B cell (primary cell): ENCODE measurements at regions not wholly inside any gene's neighbourhood (a gene's known extent, or its start where the extent isn't known, plus 50 kb on each side); places are given as distances from the start of the nearest gene placed in this dataset.
"Not testable (repeated sequence)": the region's sequence is repeated elsewhere in the genome, so short reads cannot be mapped to it uniquely, and the experiment has no call there.

Experiments
- ATAC-seq: fragments of 200-7000 bp; cut with Tn5 transposase; one replicate; pipeline ENCODE4 v1.10.0; 2021; ENCODE audit warnings: low read depth, mild to moderate bottlenecking, moderate number of reproducible peaks, moderate library complexity
- CTCF ChIA-PET: fragments of 350-600 bp; sonication (Branson Sonifier 250); formaldehyde crosslinking; loops from one replicate; lab custom pipeline; 2021; ENCODE audit warnings: antibody characterized with exemption, inconsistent platforms; lab: Charles Lee
- POLR2A ChIA-PET: fragments of 350-600 bp; sonication (Branson Sonifier 250); formaldehyde crosslinking; loops from one replicate; lab custom pipeline; 2021; ENCODE audit warnings: antibody characterized with exemption; lab: Charles Lee
- DNase-seq: peaks from one replicate; pipeline ENCODE4 v3.0.0; 2013
- H2AFZ ChIP-seq: 2 replicates; pipeline ENCODE4 v1.6.1; 2012; ENCODE audit warnings: mild to moderate bottlenecking, low read depth, low read length; ENCODE audit not compliant: insufficient read depth, poor library complexity, severe bottlenecking
- H3K27ac ChIP-seq, 2 donors: 1 replicate in 1 of 2; 2 replicates in 1 of 2; pipeline ENCODE4 v1.5.1; 2012 to 2013; ENCODE audit warnings: low read length in 2 of 2, mild to moderate bottlenecking in 2 of 2, moderate library complexity in 1 of 2
- H3K27me3 ChIP-seq, 4 experiments: fragments of 200-600 bp in 1 of 4; sonication (generic) in 1 of 4; replicated peaks in 1 of 4; 1 replicate in 2 of 4; 2 replicates in 2 of 4; pipeline versions ENCODE4 v1.6.1 to v1.7.0; 2013 to 2016; ENCODE audit warnings: low read length in 3 of 4, mild to moderate bottlenecking in 2 of 4, mixed read lengths in 1 of 4, moderate library complexity in 1 of 4; ENCODE audit not compliant: insufficient read depth in 4 of 4, control insufficient read depth in 3 of 4; ENCODE audit errors: control extremely low read depth in 1 of 4
- H3K36me3 ChIP-seq, 2 experiments: replicated peaks in 1 of 2; 1 replicate in 1 of 2; 2 replicates in 1 of 2; pipeline versions ENCODE4 v1.6.1 to v1.7.1; 2013; ENCODE audit warnings: low read length in 1 of 2; ENCODE audit not compliant: insufficient read depth in 2 of 2, control insufficient read depth in 1 of 2; ENCODE audit errors: control extremely low read depth in 1 of 2, extremely low read depth in 1 of 2
- H3K4me1 ChIP-seq, 2 donors: fragments of 200-600 bp in 1 of 2; sonication (generic) in 1 of 2; 1 replicate in 1 of 2; 2 replicates in 1 of 2; pipeline versions ENCODE4 v1.5.1 to v1.6.1; 2013 to 2017; ENCODE audit warnings: low read length in 2 of 2; ENCODE audit not compliant: control insufficient read depth in 2 of 2, insufficient read depth in 2 of 2
- H3K4me2 ChIP-seq: replicated peaks from 2 replicates; pipeline ENCODE3; 2012; ENCODE audit warnings: mild to moderate bottlenecking, low read depth, low read length; ENCODE audit not compliant: poor library complexity, severe bottlenecking
- H3K4me3 ChIP-seq, 5 experiments: fragments of 200-600 bp in 1 of 5; sonication (generic) in 1 of 5; 1 replicate in 3 of 5; 2 replicates in 2 of 5; pipeline versions ENCODE4 v1.5.1 to v1.7.0; 2011 to 2016; ENCODE audit warnings: low read length in 4 of 5, mild to moderate bottlenecking in 4 of 5, low read depth in 2 of 5, control low read depth in 1 of 5, moderate library complexity in 1 of 5; ENCODE audit not compliant: insufficient read depth in 1 of 5; ENCODE audit errors: control extremely low read depth in 1 of 5, extremely low read depth in 1 of 5
- H3K79me2 ChIP-seq: fragments of 200-600 bp; sonication (generic); one replicate; pipeline ENCODE4 v1.6.0; 2016; ENCODE audit warnings: low read length; ENCODE audit not compliant: control insufficient read depth, insufficient read depth
- H3K9ac ChIP-seq: fragments of 200-600 bp; sonication (generic); 2 replicates; pipeline ENCODE4 v1.6.1; 2017; ENCODE audit warnings: mild to moderate bottlenecking, low read length, moderate library complexity
- H3K9me3 ChIP-seq, 3 donors: one replicate each; pipeline versions ENCODE4 v1.6.1 to v1.7.1; 2013; ENCODE audit warnings: low read length in 2 of 3; ENCODE audit not compliant: control insufficient read depth in 2 of 3, insufficient read depth in 1 of 3; ENCODE audit errors: control extremely low read depth in 1 of 3
- H4K20me1 ChIP-seq: 2 replicates; pipeline ENCODE4 v1.6.0; 2012; ENCODE audit warnings: mild to moderate bottlenecking, low read length; ENCODE audit not compliant: insufficient read depth, control insufficient read depth, poor library complexity, severe bottlenecking
- H3K27ac Mint-ChIP-seq: one replicate; pipeline ENCODE4 v1.8.0; 2021; ENCODE audit warnings: mixed read lengths
- H3K27me3 Mint-ChIP-seq: one replicate; pipeline ENCODE4 v1.8.0; 2021; ENCODE audit warnings: mixed read lengths
- H3K4me1 Mint-ChIP-seq: one replicate; pipeline ENCODE4 v1.8.0; 2021; ENCODE audit warnings: mixed read lengths
- H3K4me3 Mint-ChIP-seq: one replicate; pipeline ENCODE4 v1.8.0; 2021; ENCODE audit warnings: mixed read lengths
- H3K9me3 Mint-ChIP-seq: one replicate; pipeline ENCODE4 v1.8.0; 2022; ENCODE audit warnings: mixed read lengths; ENCODE audit not compliant: insufficient read depth
- EZH2 ChIP-seq: IDR thresholded peaks from 2 replicates; pipeline ENCODE4 v1.6.1; 2012; ENCODE audit warnings: borderline replicate concordance, low read depth, mild to moderate bottlenecking, moderate library complexity, low read length; ENCODE audit not compliant: insufficient read depth, poor library complexity, severe bottlenecking
- WGBS: methylation state at CpG from one replicate; pipeline ENCODE4 v1.1.5; 2013; ENCODE audit warnings: missing lambda C conversion rate; ENCODE audit not compliant: insufficient coverage; 5-methylcytosine and 5-hydroxymethylcytosine counted together
- intact Hi-C: fragments of 100-400 bp; cut with micrococcal nuclease; formaldehyde crosslinking; loops from one replicate; pipeline ENCODE4 v1.10.0; 2022
- TF ChIP-seq, protein P1 (sequence below): fragments of 200-600 bp; IDR thresholded peaks from one replicate; pipeline ENCODE4 v1.8.0; 2022; ENCODE audit warnings: antibody characterized with exemption, mild to moderate bottlenecking

DNA sequence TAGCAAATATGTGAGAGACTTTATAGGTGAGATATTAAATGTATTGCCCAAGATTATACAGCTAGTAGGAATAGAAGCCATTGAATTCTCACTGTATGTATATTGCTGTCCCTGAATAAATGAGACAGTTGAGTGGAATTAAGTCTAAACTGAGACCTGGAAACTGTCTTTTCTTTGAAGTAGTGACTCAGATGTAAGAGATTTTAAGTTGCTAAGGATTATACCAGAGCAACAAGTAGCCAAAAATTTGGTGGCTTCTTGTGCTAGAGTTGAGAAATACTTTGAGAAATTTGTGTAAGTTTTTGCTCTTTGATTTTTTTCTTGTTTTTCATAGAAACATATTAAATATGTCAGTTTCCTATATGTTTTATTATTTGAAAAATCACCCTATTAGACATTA is 58.7 kb downstream of the TANC2 start:
- ChIA-PET POLR2A (no interaction called here), CTCF (no interaction called here)
- no peaks in the 10 kb centered on the region for H3K9me3 Mint-ChIP-seq
- no peak overlapping the region for H3K4me2 ChIP-seq
- H4K20me1 ChIP-seq = no peaks in the 10 kb centered on the region
- no peak overlapping the region for H3K4me3 ChIP-seq
- H3K4me3 Mint-ChIP-seq = no peak overlapping the region
- peaks cover 3% of the 10 kb centered on the region for H3K79me2 ChIP-seq
- no peak overlapping the region for H2AFZ ChIP-seq
- H3K9ac ChIP-seq = no peak overlapping the region
- DNase-seq = no peak
- H3K27me3 ChIP-seq = no peaks in the 10 kb centered on the region
- H3K27ac ChIP-seq = no peak overlapping the region
- peaks cover 4% of the 10 kb centered on the region for H3K27me3 Mint-ChIP-seq
- ATAC-seq = no peak
- intact Hi-C loops = no loop called here
- H3K4me1 ChIP-seq = no peaks in the 10 kb centered on the region
- TF ChIP-seq EZH2 = no peak
- TF ChIP-seq, protein P1, sequence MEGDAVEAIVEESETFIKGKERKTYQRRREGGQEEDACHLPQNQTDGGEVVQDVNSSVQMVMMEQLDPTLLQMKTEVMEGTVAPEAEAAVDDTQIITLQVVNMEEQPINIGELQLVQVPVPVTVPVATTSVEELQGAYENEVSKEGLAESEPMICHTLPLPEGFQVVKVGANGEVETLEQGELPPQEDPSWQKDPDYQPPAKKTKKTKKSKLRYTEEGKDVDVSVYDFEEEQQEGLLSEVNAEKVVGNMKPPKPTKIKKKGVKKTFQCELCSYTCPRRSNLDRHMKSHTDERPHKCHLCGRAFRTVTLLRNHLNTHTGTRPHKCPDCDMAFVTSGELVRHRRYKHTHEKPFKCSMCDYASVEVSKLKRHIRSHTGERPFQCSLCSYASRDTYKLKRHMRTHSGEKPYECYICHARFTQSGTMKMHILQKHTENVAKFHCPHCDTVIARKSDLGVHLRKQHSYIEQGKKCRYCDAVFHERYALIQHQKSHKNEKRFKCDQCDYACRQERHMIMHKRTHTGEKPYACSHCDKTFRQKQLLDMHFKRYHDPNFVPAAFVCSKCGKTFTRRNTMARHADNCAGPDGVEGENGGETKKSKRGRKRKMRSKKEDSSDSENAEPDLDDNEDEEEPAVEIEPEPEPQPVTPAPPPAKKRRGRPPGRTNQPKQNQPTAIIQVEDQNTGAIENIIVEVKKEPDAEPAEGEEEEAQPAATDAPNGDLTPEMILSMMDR = no peak
- H3K9me3 ChIP-seq = peaks cover 0 to 13% (median 0%) of the 10 kb centered on the region in 3 donors
- no peaks in the 10 kb centered on the region for H3K36me3 ChIP-seq
- H3K27ac Mint-ChIP-seq = no peak overlapping the region
- peaks cover 4% of the 10 kb centered on the region for H3K4me1 Mint-ChIP-seq

DNA sequence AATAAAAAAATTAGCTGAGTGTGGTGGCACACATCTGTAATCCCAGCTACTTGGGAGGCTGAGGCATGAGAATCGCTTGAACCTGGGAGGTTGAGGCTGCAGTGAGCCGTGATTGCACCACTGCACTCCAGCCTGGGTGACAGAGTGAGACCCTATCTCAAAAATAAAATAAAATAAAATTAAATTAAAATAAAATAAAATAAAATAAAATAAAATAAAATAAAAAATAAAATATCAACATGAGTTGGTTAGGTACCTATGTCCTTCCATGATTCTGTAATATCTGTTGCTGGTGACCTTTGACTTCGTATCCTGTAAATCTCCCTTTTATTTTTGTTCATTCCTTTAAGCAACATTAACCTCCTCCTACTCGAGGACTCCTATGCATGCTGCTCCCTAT is 59.6 kb downstream of the TANC2 start:
- H3K4me1 Mint-ChIP-seq, H3K79me2 ChIP-seq, DNase-seq, H3K27ac Mint-ChIP-seq, POLR2A ChIA-PET, ATAC-seq, H3K36me3 ChIP-seq, H3K27me3 ChIP-seq, H3K27me3 Mint-ChIP-seq, H3K4me3 Mint-ChIP-seq, H3K27ac ChIP-seq, intact Hi-C loops, H3K4me1 ChIP-seq, H3K9ac ChIP-seq, H3K4me3 ChIP-seq, H2AFZ ChIP-seq, H3K4me2 ChIP-seq, H4K20me1 ChIP-seq, H3K9me3 Mint-ChIP-seq: not testable (repeated sequence)
- CTCF ChIA-PET = interaction anchor here (0.5 kb wide), 1 partner anchor 11 kb away, joined by 4 read pairs; no protein-coding TSS in a partner anchor
- 100% methylated on average over 1 of the region's 4 CpGs for WGBS
- H3K9me3 ChIP-seq = peaks cover 0 to 13% (median 0%) of the 10 kb centered on the region in 3 donors
